ENCODE measurements at regions not wholly inside any gene's neighbourhood (a gene's known extent, or its start where the extent isn't known, plus 50 kb on each side); places are given as distances from the start of the nearest gene placed in this dataset.

DNA sequence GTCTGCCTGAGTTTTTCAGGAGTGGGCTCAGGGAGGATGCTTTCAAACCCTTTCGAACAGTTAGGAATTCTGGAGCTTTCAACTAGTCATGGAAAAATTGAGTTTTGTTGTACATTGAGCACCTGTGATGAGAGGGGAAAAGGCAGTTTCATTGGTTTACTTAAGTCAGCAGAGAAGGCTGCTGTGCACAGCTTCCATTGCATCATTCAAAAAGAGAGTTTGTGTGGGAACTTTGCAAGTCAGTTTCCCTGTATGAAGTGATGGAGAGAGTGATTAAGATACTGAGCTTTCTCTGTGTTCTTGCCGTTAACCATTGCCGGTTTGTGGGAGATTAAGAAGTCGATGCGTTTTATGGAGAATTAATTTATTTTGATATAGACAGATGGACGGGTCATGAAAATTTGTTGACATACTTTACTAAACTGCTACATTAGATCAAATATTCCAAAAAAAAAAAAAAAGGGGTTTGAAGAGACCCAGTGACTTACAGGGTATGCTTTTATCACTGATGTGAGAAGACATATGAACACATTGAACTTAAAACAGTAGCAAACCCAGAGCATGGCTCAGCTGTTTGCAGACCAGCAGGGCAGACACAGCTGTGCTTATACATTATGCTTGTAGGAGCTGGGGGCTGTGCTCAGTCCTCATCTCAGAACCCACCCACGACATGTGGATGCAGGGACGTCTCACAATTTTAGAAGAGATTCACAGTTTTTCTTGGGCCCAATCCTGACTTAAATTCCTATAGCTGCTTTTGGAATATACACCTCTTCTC, 234.1 kb downstream of the SOX4 start:
- no peak for TF ChIP-seq TAF1 (IDR thresholded peaks at IDR 0.05; ENCODE audit: borderline replicate concordance, low read depth, low read length)
- TF ChIP-seq, protein P1, sequence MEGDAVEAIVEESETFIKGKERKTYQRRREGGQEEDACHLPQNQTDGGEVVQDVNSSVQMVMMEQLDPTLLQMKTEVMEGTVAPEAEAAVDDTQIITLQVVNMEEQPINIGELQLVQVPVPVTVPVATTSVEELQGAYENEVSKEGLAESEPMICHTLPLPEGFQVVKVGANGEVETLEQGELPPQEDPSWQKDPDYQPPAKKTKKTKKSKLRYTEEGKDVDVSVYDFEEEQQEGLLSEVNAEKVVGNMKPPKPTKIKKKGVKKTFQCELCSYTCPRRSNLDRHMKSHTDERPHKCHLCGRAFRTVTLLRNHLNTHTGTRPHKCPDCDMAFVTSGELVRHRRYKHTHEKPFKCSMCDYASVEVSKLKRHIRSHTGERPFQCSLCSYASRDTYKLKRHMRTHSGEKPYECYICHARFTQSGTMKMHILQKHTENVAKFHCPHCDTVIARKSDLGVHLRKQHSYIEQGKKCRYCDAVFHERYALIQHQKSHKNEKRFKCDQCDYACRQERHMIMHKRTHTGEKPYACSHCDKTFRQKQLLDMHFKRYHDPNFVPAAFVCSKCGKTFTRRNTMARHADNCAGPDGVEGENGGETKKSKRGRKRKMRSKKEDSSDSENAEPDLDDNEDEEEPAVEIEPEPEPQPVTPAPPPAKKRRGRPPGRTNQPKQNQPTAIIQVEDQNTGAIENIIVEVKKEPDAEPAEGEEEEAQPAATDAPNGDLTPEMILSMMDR (IDR thresholded peaks at IDR 0.05), result no peak
- no peak for TF ChIP-seq POLR2AphosphoS5 (IDR thresholded peaks at IDR 0.05; ENCODE audit: low read depth, low read length)
- TF ChIP-seq RAD21 (IDR thresholded peaks at IDR 0.05; ENCODE audit: low read length), result no peak
- no peak for TF ChIP-seq SMC3 (IDR thresholded peaks at IDR 0.05; ENCODE audit: low read depth, low read length)
- TF ChIP-seq, protein P2, sequence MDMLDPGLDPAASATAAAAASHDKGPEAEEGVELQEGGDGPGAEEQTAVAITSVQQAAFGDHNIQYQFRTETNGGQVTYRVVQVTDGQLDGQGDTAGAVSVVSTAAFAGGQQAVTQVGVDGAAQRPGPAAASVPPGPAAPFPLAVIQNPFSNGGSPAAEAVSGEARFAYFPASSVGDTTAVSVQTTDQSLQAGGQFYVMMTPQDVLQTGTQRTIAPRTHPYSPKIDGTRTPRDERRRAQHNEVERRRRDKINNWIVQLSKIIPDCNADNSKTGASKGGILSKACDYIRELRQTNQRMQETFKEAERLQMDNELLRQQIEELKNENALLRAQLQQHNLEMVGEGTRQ (IDR thresholded peaks at IDR 0.05; ENCODE audit: borderline replicate concordance, low read depth, low read length), result no peak
- no peak for TF ChIP-seq EZH2phosphoT487 (IDR thresholded peaks at IDR 0.05; ENCODE audit: borderline replicate concordance, low read depth)
- TF ChIP-seq GABPA (IDR thresholded peaks at IDR 0.05; ENCODE audit: low read depth), result no peak
- TF ChIP-seq SIN3A (IDR thresholded peaks at IDR 0.05; ENCODE audit: borderline replicate concordance, low read depth, low read length), result no peak
- no peak for TF ChIP-seq MEF2A (IDR thresholded peaks at IDR 0.05; ENCODE audit: borderline replicate concordance, low read depth)
- no peak for TF ChIP-seq TCF12 (IDR thresholded peaks at IDR 0.05)
- TF ChIP-seq JUND (IDR thresholded peaks at IDR 0.05), result no peak
- TF ChIP-seq, protein P3, sequence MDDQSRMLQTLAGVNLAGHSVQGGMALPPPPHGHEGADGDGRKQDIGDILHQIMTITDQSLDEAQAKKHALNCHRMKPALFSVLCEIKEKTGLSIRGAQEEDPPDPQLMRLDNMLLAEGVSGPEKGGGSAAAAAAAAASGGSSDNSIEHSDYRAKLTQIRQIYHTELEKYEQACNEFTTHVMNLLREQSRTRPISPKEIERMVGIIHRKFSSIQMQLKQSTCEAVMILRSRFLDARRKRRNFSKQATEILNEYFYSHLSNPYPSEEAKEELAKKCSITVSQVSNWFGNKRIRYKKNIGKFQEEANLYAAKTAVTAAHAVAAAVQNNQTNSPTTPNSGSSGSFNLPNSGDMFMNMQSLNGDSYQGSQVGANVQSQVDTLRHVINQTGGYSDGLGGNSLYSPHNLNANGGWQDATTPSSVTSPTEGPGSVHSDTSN (IDR thresholded peaks at IDR 0.05), result no peak
